Liver (tissue), 3 donors: ENCODE measurements at regions not wholly inside any gene's neighbourhood (a gene's known extent, or its start where the extent isn't known, plus 50 kb on each side); places are given as distances from the start of the nearest gene placed in this dataset.

Experiments
- EGR1 ChIP-seq, 2 donors: IDR thresholded peaks; 2 replicates each; pipeline ENCODE4 v1.6.1; 2016 to 2018; ENCODE audit warnings: antibody characterized with exemption in 2 of 2, low read depth in 2 of 2
- FOXA1 ChIP-seq: IDR thresholded peaks from 2 replicates; pipeline ENCODE4 v1.6.1; 2016; ENCODE audit warnings: antibody characterized with exemption
- FOXA2 ChIP-seq: IDR thresholded peaks from 2 replicates; pipeline ENCODE4 v1.6.1; 2016; ENCODE audit warnings: antibody characterized with exemption
- HNF4G ChIP-seq: IDR thresholded peaks from 2 replicates; pipeline ENCODE4 v1.6.1; 2016; ENCODE audit warnings: antibody characterized with exemption
- NR2F2 ChIP-seq: IDR thresholded peaks from 2 replicates; pipeline ENCODE4 v1.6.1; 2016; ENCODE audit warnings: antibody characterized with exemption
- RAD21 ChIP-seq, 2 donors: IDR thresholded peaks; 2 replicates each; pipeline ENCODE4 v1.6.1; 2016; ENCODE audit warnings: antibody characterized with exemption in 2 of 2, mild to moderate bottlenecking in 2 of 2
- SP1 ChIP-seq: IDR thresholded peaks from 2 replicates; pipeline ENCODE4 v1.6.1; 2018; ENCODE audit warnings: antibody characterized with exemption, mild to moderate bottlenecking
- TAF1 ChIP-seq: conservative IDR thresholded peaks from 2 replicates; pipeline ENCODE4 v1.6.1; 2016; ENCODE audit warnings: antibody characterized with exemption, mild to moderate bottlenecking
- YY1 ChIP-seq: IDR thresholded peaks from 2 replicates; pipeline ENCODE4 v1.6.1; 2016; ENCODE audit warnings: antibody characterized with exemption, mild to moderate bottlenecking
- TF ChIP-seq, protein P1 (sequence below): IDR thresholded peaks from 2 replicates; pipeline ENCODE4 v1.6.1; 2016; ENCODE audit warnings: antibody characterized with exemption
- TF ChIP-seq, protein P2 (sequence below): fragments of 150-350 bp; IDR thresholded peaks from 2 replicates; pipeline ENCODE4 v1.5.1; 2017; ENCODE audit warnings: improper control_type of control experiment, low read depth, low read length; ENCODE audit not compliant: missing input control
- TF ChIP-seq, protein P3 (sequence below): IDR thresholded peaks from 2 replicates; pipeline ENCODE4 v1.6.1; 2016; ENCODE audit warnings: antibody characterized with exemption, mild to moderate bottlenecking
- TF ChIP-seq, protein P4 (sequence below): IDR thresholded peaks from 2 replicates; pipeline ENCODE4 v1.6.1; 2016; ENCODE audit warnings: antibody characterized with exemption
- donor health status: healthy.
- donor health status: healthy.

DNA sequence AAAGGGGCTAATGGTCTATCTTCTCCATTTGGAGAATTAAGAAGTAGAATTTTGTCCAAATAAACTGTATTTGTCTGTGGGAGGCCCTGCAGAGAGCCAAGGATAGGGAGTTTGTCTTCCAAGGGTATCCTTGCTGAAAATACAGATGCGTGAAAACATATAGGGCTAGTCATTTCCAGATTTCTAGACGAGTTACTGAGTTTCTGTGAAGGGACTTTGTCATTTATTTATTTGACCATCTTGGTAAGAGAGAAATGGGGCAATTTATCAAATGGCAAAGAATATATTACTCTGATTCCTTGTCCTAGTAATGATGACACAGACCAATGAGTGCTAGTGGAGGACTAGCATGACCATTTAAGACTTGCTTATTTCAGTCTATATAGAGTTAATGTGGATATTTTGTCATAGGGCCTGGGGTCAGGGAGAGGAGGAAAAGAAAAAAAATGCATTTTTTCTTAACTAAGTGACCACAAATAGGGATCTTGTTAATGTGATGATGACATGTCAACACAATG lies 376.6 kb upstream of the ONECUT1 start:
- TF ChIP-seq FOXA2 (no peak), SP1 (no peak), TAF1 (no peak), NR2F2 (no peak), RAD21 (IDR thresholded peaks at IDR 0.05) (no peak), EGR1 (IDR thresholded peaks at IDR 0.05; ENCODE audit: low read depth in 2 of 2) (no peak), YY1 (no peak), FOXA1 (no peak), HNF4G (no peak)
- TF ChIP-seq, protein P1, sequence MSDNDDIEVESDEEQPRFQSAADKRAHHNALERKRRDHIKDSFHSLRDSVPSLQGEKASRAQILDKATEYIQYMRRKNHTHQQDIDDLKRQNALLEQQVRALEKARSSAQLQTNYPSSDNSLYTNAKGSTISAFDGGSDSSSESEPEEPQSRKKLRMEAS: no peak
- TF ChIP-seq, protein P2, sequence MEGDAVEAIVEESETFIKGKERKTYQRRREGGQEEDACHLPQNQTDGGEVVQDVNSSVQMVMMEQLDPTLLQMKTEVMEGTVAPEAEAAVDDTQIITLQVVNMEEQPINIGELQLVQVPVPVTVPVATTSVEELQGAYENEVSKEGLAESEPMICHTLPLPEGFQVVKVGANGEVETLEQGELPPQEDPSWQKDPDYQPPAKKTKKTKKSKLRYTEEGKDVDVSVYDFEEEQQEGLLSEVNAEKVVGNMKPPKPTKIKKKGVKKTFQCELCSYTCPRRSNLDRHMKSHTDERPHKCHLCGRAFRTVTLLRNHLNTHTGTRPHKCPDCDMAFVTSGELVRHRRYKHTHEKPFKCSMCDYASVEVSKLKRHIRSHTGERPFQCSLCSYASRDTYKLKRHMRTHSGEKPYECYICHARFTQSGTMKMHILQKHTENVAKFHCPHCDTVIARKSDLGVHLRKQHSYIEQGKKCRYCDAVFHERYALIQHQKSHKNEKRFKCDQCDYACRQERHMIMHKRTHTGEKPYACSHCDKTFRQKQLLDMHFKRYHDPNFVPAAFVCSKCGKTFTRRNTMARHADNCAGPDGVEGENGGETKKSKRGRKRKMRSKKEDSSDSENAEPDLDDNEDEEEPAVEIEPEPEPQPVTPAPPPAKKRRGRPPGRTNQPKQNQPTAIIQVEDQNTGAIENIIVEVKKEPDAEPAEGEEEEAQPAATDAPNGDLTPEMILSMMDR: no peak
- TF ChIP-seq, protein P3, sequence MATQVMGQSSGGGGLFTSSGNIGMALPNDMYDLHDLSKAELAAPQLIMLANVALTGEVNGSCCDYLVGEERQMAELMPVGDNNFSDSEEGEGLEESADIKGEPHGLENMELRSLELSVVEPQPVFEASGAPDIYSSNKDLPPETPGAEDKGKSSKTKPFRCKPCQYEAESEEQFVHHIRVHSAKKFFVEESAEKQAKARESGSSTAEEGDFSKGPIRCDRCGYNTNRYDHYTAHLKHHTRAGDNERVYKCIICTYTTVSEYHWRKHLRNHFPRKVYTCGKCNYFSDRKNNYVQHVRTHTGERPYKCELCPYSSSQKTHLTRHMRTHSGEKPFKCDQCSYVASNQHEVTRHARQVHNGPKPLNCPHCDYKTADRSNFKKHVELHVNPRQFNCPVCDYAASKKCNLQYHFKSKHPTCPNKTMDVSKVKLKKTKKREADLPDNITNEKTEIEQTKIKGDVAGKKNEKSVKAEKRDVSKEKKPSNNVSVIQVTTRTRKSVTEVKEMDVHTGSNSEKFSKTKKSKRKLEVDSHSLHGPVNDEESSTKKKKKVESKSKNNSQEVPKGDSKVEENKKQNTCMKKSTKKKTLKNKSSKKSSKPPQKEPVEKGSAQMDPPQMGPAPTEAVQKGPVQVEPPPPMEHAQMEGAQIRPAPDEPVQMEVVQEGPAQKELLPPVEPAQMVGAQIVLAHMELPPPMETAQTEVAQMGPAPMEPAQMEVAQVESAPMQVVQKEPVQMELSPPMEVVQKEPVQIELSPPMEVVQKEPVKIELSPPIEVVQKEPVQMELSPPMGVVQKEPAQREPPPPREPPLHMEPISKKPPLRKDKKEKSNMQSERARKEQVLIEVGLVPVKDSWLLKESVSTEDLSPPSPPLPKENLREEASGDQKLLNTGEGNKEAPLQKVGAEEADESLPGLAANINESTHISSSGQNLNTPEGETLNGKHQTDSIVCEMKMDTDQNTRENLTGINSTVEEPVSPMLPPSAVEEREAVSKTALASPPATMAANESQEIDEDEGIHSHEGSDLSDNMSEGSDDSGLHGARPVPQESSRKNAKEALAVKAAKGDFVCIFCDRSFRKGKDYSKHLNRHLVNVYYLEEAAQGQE: no peak
- TF ChIP-seq, protein P4, sequence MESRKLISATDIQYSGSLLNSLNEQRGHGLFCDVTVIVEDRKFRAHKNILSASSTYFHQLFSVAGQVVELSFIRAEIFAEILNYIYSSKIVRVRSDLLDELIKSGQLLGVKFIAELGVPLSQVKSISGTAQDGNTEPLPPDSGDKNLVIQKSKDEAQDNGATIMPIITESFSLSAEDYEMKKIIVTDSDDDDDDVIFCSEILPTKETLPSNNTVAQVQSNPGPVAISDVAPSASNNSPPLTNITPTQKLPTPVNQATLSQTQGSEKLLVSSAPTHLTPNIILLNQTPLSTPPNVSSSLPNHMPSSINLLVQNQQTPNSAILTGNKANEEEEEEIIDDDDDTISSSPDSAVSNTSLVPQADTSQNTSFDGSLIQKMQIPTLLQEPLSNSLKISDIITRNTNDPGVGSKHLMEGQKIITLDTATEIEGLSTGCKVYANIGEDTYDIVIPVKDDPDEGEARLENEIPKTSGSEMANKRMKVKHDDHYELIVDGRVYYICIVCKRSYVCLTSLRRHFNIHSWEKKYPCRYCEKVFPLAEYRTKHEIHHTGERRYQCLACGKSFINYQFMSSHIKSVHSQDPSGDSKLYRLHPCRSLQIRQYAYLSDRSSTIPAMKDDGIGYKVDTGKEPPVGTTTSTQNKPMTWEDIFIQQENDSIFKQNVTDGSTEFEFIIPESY: no peak
